ENCODE measurements at regions not wholly inside any gene's neighbourhood (a gene's known extent, or its start where the extent isn't known, plus 50 kb on each side); places are given as distances from the start of the nearest gene placed in this dataset.
"Not testable (repeated sequence)": the region's sequence is repeated elsewhere in the genome, so short reads cannot be mapped to it uniquely, and the experiment has no call there.

DNA sequence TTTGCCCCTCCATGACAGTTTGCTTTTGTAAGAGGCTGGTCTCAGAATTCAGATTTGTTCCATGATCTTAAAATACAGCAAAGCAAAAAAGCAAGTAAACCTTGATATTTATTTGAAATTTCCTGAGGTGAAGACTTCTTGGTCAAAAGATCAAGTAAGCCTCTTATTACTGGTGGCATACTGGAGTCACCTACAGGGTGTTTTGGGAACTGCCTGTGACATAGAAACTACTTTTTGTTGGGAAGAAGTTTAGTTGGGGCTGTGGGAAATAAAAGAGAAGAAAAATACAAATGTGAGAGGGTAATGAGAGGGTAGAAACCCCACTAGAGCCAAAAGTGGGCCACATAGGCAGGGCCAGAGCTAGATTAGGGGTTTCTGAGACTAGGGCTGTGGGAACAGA lies 217.9 kb downstream of the OTUD1 start:
- ATAC-seq = no peak
- no peaks in the 10 kb centered on the region for H3K9me3 ChIP-seq
- no peak for DNase-seq
- no peaks in the 10 kb centered on the region for H3K27me3 ChIP-seq (ENCODE audit: low read depth)
- intact Hi-C loops (cut with DNase I) = no loop called here
- H3K4me3 ChIP-seq = no peak overlapping the region
- TF ChIP-seq, protein P1, sequence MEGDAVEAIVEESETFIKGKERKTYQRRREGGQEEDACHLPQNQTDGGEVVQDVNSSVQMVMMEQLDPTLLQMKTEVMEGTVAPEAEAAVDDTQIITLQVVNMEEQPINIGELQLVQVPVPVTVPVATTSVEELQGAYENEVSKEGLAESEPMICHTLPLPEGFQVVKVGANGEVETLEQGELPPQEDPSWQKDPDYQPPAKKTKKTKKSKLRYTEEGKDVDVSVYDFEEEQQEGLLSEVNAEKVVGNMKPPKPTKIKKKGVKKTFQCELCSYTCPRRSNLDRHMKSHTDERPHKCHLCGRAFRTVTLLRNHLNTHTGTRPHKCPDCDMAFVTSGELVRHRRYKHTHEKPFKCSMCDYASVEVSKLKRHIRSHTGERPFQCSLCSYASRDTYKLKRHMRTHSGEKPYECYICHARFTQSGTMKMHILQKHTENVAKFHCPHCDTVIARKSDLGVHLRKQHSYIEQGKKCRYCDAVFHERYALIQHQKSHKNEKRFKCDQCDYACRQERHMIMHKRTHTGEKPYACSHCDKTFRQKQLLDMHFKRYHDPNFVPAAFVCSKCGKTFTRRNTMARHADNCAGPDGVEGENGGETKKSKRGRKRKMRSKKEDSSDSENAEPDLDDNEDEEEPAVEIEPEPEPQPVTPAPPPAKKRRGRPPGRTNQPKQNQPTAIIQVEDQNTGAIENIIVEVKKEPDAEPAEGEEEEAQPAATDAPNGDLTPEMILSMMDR (IDR thresholded peaks at IDR 0.05) = peak; percentile 44
- no peak overlapping the region for H3K27ac ChIP-seq
- no peaks in the 10 kb centered on the region for H3K36me3 ChIP-seq
- H3K4me1 ChIP-seq = no peaks in the 10 kb centered on the region

DNA sequence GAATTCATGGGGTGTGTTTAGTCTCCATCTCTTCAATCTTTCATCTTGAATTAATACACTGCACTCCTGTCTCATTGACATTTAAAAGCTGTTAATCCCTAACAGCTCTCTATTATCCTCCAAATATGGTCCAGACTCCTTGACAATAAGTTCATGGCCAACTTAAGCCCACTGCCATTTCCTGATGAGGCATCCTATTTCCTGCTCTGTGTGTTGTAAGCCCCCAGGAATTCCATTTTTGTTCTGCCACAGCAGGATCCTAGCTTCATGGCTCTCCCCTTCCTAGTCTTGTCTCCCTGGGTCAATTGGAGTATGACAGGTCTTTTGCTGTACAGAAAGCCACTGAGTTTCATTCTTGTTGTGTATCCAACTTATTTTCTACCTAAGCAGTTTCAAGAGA lies 218.8 kb downstream of the OTUD1 start:
- TF ChIP-seq, protein P1 (IDR thresholded peaks at IDR 0.05) = no peak
- Histone ChIP-seq H3K9me3 (no peaks in the 10 kb centered on the region), H3K36me3 (no peaks in the 10 kb centered on the region), H3K27me3 (ENCODE audit: low read depth) (no peaks in the 10 kb centered on the region), H3K27ac (no peak overlapping the region), H3K4me3 (no peak overlapping the region), H3K4me1 (no peaks in the 10 kb centered on the region)
- ATAC-seq (no peak), DNase-seq (no peak)
- intact Hi-C loops (cut with DNase I) = no loop called here

DNA sequence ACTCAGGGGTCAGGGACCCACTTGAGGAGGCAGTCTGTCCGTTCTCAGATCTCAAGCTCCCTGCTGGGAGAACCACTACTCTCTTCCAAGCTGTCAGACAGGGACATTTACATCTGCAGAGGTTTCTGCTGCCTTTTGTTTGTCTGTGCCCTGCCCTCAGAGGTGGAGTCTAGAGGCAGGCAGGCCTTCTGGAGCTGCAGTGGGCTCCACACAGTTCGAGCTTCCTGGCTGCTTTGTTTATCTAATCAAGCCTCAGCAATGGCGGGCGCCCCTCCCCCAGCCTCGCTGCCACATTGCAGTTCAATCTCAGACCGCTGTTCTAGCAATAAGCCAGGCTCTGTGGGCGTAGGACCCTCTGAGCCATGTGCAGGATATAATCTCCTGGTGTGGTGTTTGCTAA lies 233.0 kb downstream of the OTUD1 start:
- ATAC-seq; H3K4me3 ChIP-seq; H3K27me3 ChIP-seq (ENCODE audit: low read depth); DNase-seq; H3K27ac ChIP-seq; H3K9me3 ChIP-seq; H3K36me3 ChIP-seq; H3K4me1 ChIP-seq; intact Hi-C loops (cut with DNase I): not testable (repeated sequence)

DNA sequence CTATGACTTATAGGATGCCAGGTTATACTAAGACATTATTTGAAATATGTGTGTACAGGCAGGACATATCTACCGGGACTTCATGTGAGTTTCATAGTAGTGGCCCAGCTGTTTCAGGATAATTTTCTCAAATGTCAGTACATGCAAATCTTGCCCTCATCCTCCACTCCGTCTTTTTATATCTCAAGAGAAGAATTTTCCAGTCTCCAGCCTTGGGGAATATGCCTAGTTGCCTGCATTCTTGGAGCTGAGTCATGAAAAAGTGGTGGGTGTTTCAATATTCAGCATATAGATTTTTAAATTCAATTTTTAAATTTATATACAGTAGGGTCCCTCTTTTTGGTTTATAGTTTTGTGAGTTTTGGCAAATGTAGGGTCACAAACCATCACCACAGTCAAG lies 236.7 kb downstream of the OTUD1 start:
- TF ChIP-seq, protein P1 (IDR thresholded peaks at IDR 0.05) = no peak
- Histone ChIP-seq H3K36me3 (no peaks in the 10 kb centered on the region), H3K9me3 (no peaks in the 10 kb centered on the region), H3K4me3 (no peak overlapping the region), H3K4me1 (no peaks in the 10 kb centered on the region), H3K27ac (no peak overlapping the region), H3K27me3 (ENCODE audit: low read depth) (no peaks in the 10 kb centered on the region)
- intact Hi-C loops (cut with DNase I) = no loop called here
- no peak for ATAC-seq
- no peak for DNase-seq

DNA sequence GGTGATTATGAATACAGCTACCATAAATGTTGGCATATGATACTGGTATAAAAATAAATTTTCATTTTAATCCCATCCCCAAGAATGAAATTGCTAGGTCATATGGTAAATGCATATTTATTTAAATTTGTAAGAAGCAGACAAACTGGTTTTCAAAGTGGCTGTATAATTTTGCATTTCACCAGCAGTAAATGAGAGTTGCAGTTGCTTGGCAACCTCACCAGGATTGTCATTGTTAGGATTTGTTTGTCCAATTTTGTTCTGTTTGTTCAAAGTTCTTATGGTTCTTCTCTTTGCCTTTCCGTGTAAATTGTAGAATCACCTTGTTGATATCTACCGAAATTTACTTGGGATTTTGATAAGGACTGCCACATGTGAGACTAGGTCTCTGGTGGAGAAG lies 237.4 kb downstream of the OTUD1 start:
- TF ChIP-seq, protein P1 (IDR thresholded peaks at IDR 0.05) = no peak
- Histone ChIP-seq H3K27ac (no peak overlapping the region), H3K36me3 (no peaks in the 10 kb centered on the region), H3K4me3 (no peak overlapping the region), H3K27me3 (ENCODE audit: low read depth) (no peaks in the 10 kb centered on the region), H3K9me3 (no peaks in the 10 kb centered on the region), H3K4me1 (no peaks in the 10 kb centered on the region)
- ATAC-seq (no peak), DNase-seq (no peak)
- intact Hi-C loops (cut with DNase I) = no loop called here

DNA sequence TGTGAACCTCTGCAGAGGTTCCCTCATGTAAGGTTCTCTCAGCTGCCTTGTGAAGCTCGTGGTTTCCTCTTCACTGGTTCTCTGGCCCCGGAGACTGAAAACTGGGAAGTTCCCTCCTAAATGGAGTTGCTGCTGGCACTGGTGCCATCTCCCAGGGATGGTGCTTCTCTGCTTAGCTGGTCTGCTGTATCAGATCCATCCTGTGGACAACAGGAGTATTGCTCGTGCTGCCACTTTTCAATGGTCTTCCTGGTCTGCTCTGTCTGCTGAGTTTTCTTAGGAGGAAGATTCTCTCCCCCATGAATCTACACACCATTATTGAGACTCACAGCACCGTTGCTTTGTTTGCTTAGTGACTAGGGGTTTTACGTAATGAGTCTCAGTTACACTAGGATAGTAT lies 247.8 kb downstream of the OTUD1 start:
- TF ChIP-seq, protein P1 (IDR thresholded peaks at IDR 0.05) = no peak
- no peak for ATAC-seq
- no peaks in the 10 kb centered on the region for H3K27me3 ChIP-seq (ENCODE audit: low read depth)
- DNase-seq = no peak
- no peaks in the 10 kb centered on the region for H3K9me3 ChIP-seq
- no peaks in the 10 kb centered on the region for H3K36me3 ChIP-seq
- H3K27ac ChIP-seq = no peak overlapping the region
- no peaks in the 10 kb centered on the region for H3K4me1 ChIP-seq
- intact Hi-C loops (cut with DNase I) = no loop called here
- no peak overlapping the region for H3K4me3 ChIP-seq

Data from lower lobe of right lung (tissue), 2 donors.